Vagina (tissue), 2 donors: ENCODE measurements at regions not wholly inside any gene's neighbourhood (a gene's known extent, or its start where the extent isn't known, plus 50 kb on each side); places are given as distances from the start of the nearest gene placed in this dataset.

Experiments used
- DNase-seq, 2 donors: peaks; one replicate each; pipeline ENCODE4 v3.0.0-alpha.2; 2017; ENCODE audit errors: extremely low spot score in 2 of 2
- H3K27ac ChIP-seq: fragments of 200-600 bp; sonication (generic); one replicate; pipeline ENCODE4 v1.5.1; 2019
- H3K27me3 ChIP-seq: fragments of 200-600 bp; sonication (generic); one replicate; pipeline ENCODE4 v1.5.1; 2019
- H3K36me3 ChIP-seq, 2 donors: fragments of 200-600 bp; sonication (generic); one replicate each; pipeline ENCODE4 v1.5.1; 2017 to 2019
- H3K4me1 ChIP-seq: fragments of 200-600 bp; sonication (generic); one replicate; pipeline ENCODE4 v1.5.1; 2019
- H3K4me3 ChIP-seq, 2 donors: fragments of 200-600 bp; sonication (generic); 1 replicate in 1 of 2; 2 replicates in 1 of 2; pipeline ENCODE4 v1.5.1; 2016 to 2019
- H3K9me3 ChIP-seq: fragments of 200-600 bp; sonication (generic); one replicate; pipeline ENCODE4 v1.5.1; 2019
- CTCF ChIP-seq, 3 experiments: fragments of 450-650 bp in 2 of 3; fragments of 200-600 bp in 1 of 3; sonication (generic) in 1 of 3; IDR thresholded peaks; one replicate each; pipeline ENCODE4 v1.5.1; 2017 to 2019; ENCODE audit warnings: antibody characterized with exemption in 3 of 3, mild to moderate bottlenecking in 2 of 3, moderate library complexity in 2 of 3
- POLR2A ChIP-seq, 2 donors: fragments of 450-650 bp; IDR thresholded peaks; one replicate each; pipeline ENCODE4 v1.6.1; 2017; ENCODE audit warnings: antibody characterized with exemption in 2 of 2, mild to moderate bottlenecking in 2 of 2, moderate library complexity in 2 of 2
- POLR2AphosphoS5 ChIP-seq, 2 donors: sonication (generic); formaldehyde crosslinking; IDR thresholded peaks; one replicate each; pipeline ENCODE4 v1.9.0; 2017; ENCODE audit warnings: antibody characterized with exemption in 2 of 2, mild to moderate bottlenecking in 2 of 2, low read depth in 1 of 2; ENCODE audit not compliant: insufficient read depth in 1 of 2
- intact Hi-C: fragments of 100-400 bp; cut with DNase I; formaldehyde crosslinking; loops from one replicate; pipeline ENCODE4 v1.15.1; 2023

GRCh38 chr4:43360296-43360695 is 467.8 kb downstream of the GRXCR1 start:
- TF ChIP-seq POLR2A (IDR thresholded peaks at IDR 0.05) (no peak), CTCF (IDR thresholded peaks at IDR 0.05) (no peak), POLR2AphosphoS5 (IDR thresholded peaks at IDR 0.05; ENCODE audit: insufficient read depth in 1 of 2, low read depth in 1 of 2) (no peak)
- H3K4me1 ChIP-seq: no peaks in the 10 kb centered on the region
- H3K36me3 ChIP-seq: no peaks in the 10 kb centered on the region
- H3K27ac ChIP-seq: no peak overlapping the region
- intact Hi-C loops: no loop called here
- H3K4me3 ChIP-seq: no peak overlapping the region
- no peaks in the 10 kb centered on the region for H3K9me3 ChIP-seq
- no peaks in the 10 kb centered on the region for H3K27me3 ChIP-seq
- no peak for DNase-seq

DNA sequence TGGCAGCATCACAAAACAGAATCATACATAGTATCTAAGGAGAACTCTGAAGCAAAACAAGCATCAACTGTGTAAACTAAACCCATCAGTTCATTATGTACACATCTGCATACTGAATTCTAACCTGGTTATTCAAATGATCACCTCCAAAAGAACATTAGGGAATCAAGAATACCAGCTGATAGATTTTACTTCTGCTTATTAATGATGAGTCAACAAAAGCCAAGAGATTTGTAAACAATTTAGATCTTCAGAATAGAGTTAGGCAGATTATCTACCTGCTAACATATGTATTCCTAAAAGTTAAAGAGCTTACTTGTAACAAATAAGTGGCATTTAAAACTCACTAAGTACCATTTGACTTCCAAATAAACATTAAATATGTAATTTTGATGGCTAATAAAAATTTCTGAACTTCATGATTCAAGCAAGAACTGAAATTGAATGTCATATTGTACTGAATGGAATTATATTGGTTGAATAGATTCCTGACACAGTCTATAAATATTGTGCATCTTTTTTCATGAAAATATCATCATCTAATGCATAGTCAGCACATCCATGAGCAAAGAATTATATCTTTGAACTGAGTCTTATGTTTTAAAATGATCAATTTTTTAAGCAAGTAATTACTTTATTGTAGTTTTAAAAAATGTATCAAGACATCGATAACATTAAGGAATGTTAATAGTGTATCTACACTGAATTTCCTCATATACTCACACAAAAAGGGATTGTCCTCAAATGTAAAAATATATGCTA is 470.5 kb downstream of the GRXCR1 start:
- H3K36me3 ChIP-seq: no peaks in the 10 kb centered on the region
- no peaks in the 10 kb centered on the region for H3K27me3 ChIP-seq
- H3K4me1 ChIP-seq: no peaks in the 10 kb centered on the region
- TF ChIP-seq CTCF (IDR thresholded peaks at IDR 0.05) (no peak), POLR2AphosphoS5 (IDR thresholded peaks at IDR 0.05; ENCODE audit: insufficient read depth in 1 of 2, low read depth in 1 of 2) (no peak), POLR2A (IDR thresholded peaks at IDR 0.05) (no peak)
- no peak overlapping the region for H3K4me3 ChIP-seq
- DNase-seq: no peak
- no peak overlapping the region for H3K27ac ChIP-seq
- intact Hi-C loops: no loop called here
- H3K9me3 ChIP-seq: no peaks in the 10 kb centered on the region

DNA sequence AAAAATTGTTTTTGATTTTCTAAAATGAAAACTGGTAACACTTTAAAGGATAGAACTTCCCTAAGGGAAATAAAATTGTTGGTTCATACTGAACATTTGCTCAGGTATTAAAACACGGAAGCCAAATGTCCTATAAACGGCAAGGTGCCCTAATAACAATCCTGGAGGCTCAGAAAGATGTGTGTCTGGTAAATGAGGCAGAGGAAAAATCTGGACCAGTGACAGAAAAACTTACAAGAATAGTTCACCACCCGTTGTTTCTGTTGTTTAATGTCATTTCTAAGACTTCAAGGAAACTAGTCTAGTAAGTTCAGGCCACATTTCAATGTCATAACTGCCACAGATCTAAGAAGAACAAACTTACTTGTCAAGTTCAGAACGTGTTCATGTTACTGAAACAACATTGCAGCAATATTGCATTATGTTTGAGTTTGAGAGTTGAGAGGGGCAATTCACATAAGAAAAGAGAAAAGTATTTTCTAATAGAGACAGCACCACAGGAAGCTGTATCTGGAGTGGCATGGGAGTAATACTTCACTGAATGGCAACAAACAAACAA is 476.6 kb downstream of the GRXCR1 start:
- intact Hi-C loops: no loop called here
- H3K27ac ChIP-seq: no peak overlapping the region

GRCh38 chr4:43373201-43373600 is 480.7 kb downstream of the GRXCR1 start:
- DNase-seq: no peak
- no peaks in the 10 kb centered on the region for H3K9me3 ChIP-seq
- H3K36me3 ChIP-seq: no peaks in the 10 kb centered on the region
- no peak overlapping the region for H3K4me3 ChIP-seq
- H3K4me1 ChIP-seq: no peaks in the 10 kb centered on the region
- H3K27ac ChIP-seq: no peak overlapping the region
- no peaks in the 10 kb centered on the region for H3K27me3 ChIP-seq
- intact Hi-C loops: no loop called here
- TF ChIP-seq POLR2A (IDR thresholded peaks at IDR 0.05): no peak
- TF ChIP-seq POLR2AphosphoS5 (IDR thresholded peaks at IDR 0.05; ENCODE audit: insufficient read depth in 1 of 2, low read depth in 1 of 2): no peak
- no peak for TF ChIP-seq CTCF (IDR thresholded peaks at IDR 0.05)

More for the DNA sequence above, 476.6 kb downstream of the GRXCR1 start:
- H3K9me3 ChIP-seq: no peaks in the 10 kb centered on the region
- no peak overlapping the region for H3K4me3 ChIP-seq
- H3K4me1 ChIP-seq: no peaks in the 10 kb centered on the region
- no peak for TF ChIP-seq POLR2A (IDR thresholded peaks at IDR 0.05)
- TF ChIP-seq POLR2AphosphoS5 (IDR thresholded peaks at IDR 0.05; ENCODE audit: insufficient read depth in 1 of 2, low read depth in 1 of 2): no peak
- TF ChIP-seq CTCF (IDR thresholded peaks at IDR 0.05): no peak
- H3K27me3 ChIP-seq: no peaks in the 10 kb centered on the region
- DNase-seq: no peak
- H3K36me3 ChIP-seq: no peaks in the 10 kb centered on the region

- no peaks in the 10 kb centered on the region for H3K9me3 ChIP-seq
- TF ChIP-seq POLR2A (IDR thresholded peaks at IDR 0.05) (no peak), CTCF (IDR thresholded peaks at IDR 0.05) (no peak), POLR2AphosphoS5 (IDR thresholded peaks at IDR 0.05; ENCODE audit: insufficient read depth in 1 of 2, low read depth in 1 of 2) (no peak)
- no peaks in the 10 kb centered on the region for H3K36me3 ChIP-seq
- no peak overlapping the region for H3K4me3 ChIP-seq
- H3K27ac ChIP-seq: no peak overlapping the region
- DNase-seq: no peak
- intact Hi-C loops: no loop called here
- H3K27me3 ChIP-seq: no peaks in the 10 kb centered on the region
- H3K4me1 ChIP-seq: no peaks in the 10 kb centered on the region
Observed at GRCh38 chr4:43374216-43374751, 481.8 kb downstream of the GRXCR1 start.
